RWPE1 (cell line): ENCODE measurements at regions not wholly inside any gene's neighbourhood (a gene's known extent, or its start where the extent isn't known, plus 50 kb on each side); places are given as distances from the start of the nearest gene placed in this dataset.

Source experiments
- CTCF ChIA-PET: fragments of 350-600 bp; sonication (Branson Sonifier 250); formaldehyde crosslinking; extraction: SDS; loops from one replicate; lab custom pipeline; 2021; lab: Yijun Ruan, JAX
- POLR2A ChIA-PET: fragments of 400-600 bp; formaldehyde crosslinking; extraction: SDS; loops from one replicate; lab custom pipeline; 2020; ENCODE audit warnings: antibody characterized with exemption; ENCODE audit not compliant: low non-redundant PET; lab: Yijun Ruan, JAX
- DNase-seq: peaks from one replicate; pipeline ENCODE4 v3.0.0; 2012; ENCODE audit warnings: low spot score
- H3K27ac ChIP-seq: fragments of 450-650 bp; 2 replicates; pipeline ENCODE4 v1.5.1; 2017
- TF ChIP-seq, protein P1 (sequence below): fragments of 450-650 bp; conservative IDR thresholded peaks from 2 replicates; pipeline ENCODE4 v1.5.1; 2017; ENCODE audit warnings: low read depth, mild to moderate bottlenecking

DNA sequence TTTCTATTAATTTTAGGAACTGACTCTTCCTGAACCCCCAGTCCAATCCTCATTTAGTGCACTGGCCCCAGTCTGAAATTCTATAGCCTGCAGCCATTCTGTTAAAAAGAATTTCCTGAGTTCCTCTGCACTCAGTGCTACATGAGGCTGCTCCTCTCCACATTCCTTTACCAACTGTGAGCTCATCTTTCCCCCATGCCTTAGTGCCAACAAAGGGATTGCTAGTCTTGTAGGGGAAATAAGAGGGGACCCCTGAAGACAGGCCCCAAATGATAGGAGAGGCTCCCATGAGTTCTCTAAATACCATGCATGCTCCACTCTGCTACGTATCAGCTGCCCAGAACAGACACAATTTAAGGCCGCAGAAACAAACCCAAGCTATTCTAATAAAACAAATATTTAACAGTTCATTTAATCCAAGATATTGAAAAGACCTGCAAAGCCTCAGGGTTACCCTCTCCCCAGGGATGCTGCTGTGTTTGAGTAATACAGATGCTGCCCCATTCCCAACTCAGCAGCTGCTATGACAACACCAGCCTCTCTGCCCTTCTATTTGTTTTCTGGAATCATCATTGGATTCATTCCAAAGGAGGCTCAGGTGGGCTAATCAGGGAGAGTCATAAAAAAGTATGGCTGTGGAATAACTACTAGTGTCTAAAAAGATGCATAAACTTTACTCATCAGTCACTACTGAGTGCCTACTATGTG is 228.5 kb downstream of the TOX3 start:
- ChIA-PET POLR2A (no interaction called here), CTCF (no interaction called here)
- DNase-seq = no peak
- TF ChIP-seq, protein P1, sequence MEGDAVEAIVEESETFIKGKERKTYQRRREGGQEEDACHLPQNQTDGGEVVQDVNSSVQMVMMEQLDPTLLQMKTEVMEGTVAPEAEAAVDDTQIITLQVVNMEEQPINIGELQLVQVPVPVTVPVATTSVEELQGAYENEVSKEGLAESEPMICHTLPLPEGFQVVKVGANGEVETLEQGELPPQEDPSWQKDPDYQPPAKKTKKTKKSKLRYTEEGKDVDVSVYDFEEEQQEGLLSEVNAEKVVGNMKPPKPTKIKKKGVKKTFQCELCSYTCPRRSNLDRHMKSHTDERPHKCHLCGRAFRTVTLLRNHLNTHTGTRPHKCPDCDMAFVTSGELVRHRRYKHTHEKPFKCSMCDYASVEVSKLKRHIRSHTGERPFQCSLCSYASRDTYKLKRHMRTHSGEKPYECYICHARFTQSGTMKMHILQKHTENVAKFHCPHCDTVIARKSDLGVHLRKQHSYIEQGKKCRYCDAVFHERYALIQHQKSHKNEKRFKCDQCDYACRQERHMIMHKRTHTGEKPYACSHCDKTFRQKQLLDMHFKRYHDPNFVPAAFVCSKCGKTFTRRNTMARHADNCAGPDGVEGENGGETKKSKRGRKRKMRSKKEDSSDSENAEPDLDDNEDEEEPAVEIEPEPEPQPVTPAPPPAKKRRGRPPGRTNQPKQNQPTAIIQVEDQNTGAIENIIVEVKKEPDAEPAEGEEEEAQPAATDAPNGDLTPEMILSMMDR = no peak
- H3K27ac ChIP-seq = no peak overlapping the region

DNA sequence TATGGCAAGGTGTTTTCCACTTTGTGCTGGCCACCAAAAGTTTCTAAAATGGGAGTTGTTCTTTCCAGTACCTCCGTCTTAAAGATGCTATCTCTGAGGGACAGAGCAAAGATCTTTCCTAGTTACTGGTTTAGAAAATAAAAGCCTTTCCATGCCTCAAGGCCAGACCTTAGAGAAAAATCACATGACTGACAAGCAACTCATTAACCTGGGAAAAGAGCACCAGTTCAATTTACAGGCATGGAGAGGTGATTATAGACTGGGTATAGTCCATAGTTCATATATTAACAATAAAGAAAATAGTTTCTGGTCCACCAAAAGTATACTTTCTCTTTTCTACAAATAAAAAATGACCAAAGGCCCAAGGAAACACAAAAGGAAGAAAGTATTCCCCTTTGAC is 230.7 kb downstream of the TOX3 start:
- no peak for DNase-seq
- ChIA-PET POLR2A (no interaction called here), CTCF (interaction anchor here (0.6 kb wide), 1 partner anchor 1090 kb away, joined by 7 read pairs; no protein-coding TSS in a partner anchor)
- TF ChIP-seq, protein P1 = no peak
- H3K27ac ChIP-seq = no peak overlapping the region

DNA sequence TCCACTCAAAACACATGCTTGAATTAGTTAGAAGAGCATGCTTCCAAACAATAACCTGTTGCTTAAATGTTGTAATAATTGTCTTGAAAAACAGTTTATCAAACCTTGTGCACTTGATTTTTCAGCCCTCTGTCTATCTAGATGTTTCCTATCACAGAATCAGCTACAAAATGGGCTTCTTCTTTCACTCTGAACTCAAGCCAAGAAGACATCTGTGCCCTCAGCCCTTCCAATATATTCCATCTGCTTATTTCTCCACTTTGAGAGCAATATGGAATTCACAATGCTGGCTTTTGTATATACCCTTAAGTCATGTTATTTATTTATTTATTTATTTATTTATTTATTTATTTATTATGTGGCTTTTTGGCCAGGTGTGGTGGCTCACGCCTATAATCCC is 234.2 kb downstream of the TOX3 start:
- TF ChIP-seq, protein P1 = no peak
- POLR2A ChIA-PET = no interaction called here
- DNase-seq = no peak

DNA sequence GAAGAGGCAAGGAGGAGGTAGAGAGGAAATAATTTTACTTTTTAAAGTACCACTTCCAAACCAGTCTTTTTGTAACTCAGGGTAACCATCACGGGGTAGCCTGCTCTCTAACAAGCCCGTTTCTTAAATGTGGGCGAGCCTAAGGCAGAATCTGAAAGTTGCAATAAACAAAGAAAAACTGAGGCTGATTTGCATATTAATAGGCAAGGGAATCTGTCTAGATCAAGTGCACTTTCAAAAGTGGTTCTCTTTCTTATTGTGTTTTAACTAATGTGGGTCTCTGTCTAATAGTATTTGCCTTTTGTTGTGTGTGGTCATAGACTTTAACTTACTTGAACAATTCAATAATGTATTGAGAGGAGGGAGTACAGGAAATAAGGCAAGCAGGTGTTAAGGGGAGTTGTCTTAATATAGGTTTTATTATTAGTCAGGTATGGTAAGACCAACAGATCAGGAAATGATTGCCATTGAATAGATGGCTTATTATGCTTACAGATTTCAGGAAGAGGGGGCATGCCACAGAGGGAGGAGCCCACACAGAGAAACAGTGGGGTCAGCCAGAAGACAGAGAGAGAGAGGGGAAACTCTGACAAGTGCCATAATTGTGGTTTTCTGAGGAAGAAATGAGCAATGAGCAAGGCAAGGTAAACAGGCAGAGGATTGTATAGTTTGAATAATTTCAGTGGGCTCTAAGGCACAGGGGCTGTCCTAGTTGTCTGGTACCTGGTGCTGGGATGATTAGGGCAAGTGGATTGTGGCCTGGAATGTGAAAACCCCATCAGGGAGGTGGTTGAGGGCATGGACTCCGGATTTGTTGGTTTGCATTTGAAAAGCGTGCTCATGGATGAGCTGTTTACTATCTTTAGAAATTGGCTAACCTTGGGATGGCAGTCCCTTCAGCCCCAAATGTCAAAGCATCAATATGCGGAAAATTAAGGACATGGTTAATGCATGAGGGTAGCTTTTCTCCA is 237.2 kb downstream of the TOX3 start:
- CTCF ChIA-PET = interaction anchor here (0.6 kb wide), 1 partner anchor 165 kb away, joined by 4 read pairs; no protein-coding TSS in a partner anchor
- DNase-seq = no peak
- POLR2A ChIA-PET = no interaction called here
- no peak overlapping the region for H3K27ac ChIP-seq
- TF ChIP-seq, protein P1 = no peak

More for the DNA sequence above, 234.2 kb downstream of the TOX3 start:
- CTCF ChIA-PET = no interaction called here
- H3K27ac ChIP-seq = no peak overlapping the region

DNA sequence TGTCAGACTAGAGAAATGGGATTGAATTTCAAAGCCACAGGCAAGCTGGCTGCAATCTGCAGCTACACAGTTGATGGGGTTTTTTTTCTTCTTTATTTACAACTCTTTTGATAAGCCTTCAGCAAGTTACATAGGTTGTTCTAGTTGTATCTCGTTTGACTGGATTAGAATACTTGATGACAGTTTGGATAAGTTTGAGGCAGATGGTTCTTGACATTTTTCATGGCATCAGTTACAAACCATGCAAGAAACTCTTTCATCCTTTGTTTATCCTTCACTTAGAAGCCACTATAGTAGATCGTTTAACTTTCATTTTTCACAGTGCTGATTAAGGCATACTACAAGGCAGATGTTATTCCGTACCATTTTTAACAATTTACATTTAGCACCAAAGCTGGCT is 238.9 kb downstream of the TOX3 start:
- no peak overlapping the region for H3K27ac ChIP-seq
- no peak for DNase-seq
- CTCF ChIA-PET = no interaction called here
- POLR2A ChIA-PET = no interaction called here
- TF ChIP-seq, protein P1 = no peak

DNA sequence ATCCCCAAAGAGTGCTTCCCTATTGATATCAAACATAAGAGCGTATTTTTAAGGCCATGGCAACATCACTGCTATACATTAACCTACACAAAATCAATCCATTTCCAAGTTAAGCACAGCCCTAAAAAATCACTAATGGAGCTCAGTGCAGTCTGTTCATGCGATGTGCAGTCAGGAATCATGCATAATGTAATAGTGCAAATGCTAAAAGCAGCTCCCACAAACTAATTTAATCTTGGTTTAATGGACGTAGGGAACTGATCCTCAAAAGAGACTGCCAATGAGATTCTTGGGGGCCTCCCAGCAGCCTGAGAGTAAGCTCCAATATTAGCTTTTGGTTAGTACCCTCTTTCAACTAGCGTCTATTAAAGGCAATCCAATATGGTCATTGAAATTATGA is 245.9 kb downstream of the TOX3 start:
- no peak for DNase-seq
- CTCF ChIA-PET = interaction anchor here (0.5 kb wide), 1 partner anchor 558 kb away, joined by 3 read pairs; no protein-coding TSS in a partner anchor
- TF ChIP-seq, protein P1 = no peak
- POLR2A ChIA-PET = no interaction called here
- H3K27ac ChIP-seq = no peak overlapping the region
